ENCODE measurements at regions not wholly inside any gene's neighbourhood (a gene's known extent, or its start where the extent isn't known, plus 50 kb on each side); places are given as distances from the start of the nearest gene placed in this dataset.

DNA sequence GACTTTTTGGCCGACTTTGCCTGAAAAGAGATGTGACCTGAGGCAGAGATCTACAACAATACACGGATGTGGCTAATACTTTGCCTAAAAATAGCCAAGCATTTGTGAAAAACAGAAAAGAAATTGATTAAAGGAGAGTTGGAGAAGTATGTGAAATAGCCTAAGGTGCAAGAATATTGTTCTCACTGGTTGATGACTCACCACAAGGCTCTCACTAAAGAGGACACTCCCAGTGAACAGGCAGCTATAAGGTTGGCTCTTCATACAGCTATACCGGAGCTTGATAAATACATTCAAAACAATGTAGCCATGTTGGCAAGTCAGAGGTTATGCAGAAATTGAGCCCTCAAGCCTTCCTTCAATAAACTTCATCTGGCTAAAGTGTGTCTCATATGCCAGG is 317.2 kb upstream of the GRAMD2B start:
- no peak for TF ChIP-seq POLR2A (IDR thresholded peaks at IDR 0.05)
- TF ChIP-seq, protein P1, sequence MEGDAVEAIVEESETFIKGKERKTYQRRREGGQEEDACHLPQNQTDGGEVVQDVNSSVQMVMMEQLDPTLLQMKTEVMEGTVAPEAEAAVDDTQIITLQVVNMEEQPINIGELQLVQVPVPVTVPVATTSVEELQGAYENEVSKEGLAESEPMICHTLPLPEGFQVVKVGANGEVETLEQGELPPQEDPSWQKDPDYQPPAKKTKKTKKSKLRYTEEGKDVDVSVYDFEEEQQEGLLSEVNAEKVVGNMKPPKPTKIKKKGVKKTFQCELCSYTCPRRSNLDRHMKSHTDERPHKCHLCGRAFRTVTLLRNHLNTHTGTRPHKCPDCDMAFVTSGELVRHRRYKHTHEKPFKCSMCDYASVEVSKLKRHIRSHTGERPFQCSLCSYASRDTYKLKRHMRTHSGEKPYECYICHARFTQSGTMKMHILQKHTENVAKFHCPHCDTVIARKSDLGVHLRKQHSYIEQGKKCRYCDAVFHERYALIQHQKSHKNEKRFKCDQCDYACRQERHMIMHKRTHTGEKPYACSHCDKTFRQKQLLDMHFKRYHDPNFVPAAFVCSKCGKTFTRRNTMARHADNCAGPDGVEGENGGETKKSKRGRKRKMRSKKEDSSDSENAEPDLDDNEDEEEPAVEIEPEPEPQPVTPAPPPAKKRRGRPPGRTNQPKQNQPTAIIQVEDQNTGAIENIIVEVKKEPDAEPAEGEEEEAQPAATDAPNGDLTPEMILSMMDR (IDR thresholded peaks at IDR 0.05) = no peak
